ENCODE measurements at regions not wholly inside any gene's neighbourhood (a gene's known extent, or its start where the extent isn't known, plus 50 kb on each side); places are given as distances from the start of the nearest gene placed in this dataset.

GRCh38 chr19:34596115-34596514 is 80.8 kb downstream of the SCGB2B2 start:
- TF ChIP-seq CTCF (IDR thresholded peaks at IDR 0.05): no peak
- TF ChIP-seq POLR2A (IDR thresholded peaks at IDR 0.05): no peak

Measured in lower leg skin (tissue), 3 donors.